A673 (cell line): ENCODE measurements at regions not wholly inside any gene's neighbourhood (a gene's known extent, or its start where the extent isn't known, plus 50 kb on each side); places are given as distances from the start of the nearest gene placed in this dataset.
A peak's percentile ranks its signal among the peaks of the same experiment; 100 is the strongest.

ENCODE experiments used
- BruUV-seq: library from RNA; stranded (reverse); fragments of 400-500 nt; replicated peaks from 2 replicates; lab custom pipeline; 2021; lab: Mats Ljungman, UMichigan
- CTCF ChIA-PET: fragments of 300-600 bp; sonication (Branson Sonifier 250); formaldehyde crosslinking; loops from one replicate; lab custom pipeline; 2022; ENCODE audit warnings: antibody characterized with exemption; lab: Charles Lee
- POLR2A ChIA-PET: fragments of 300-600 bp; sonication (Branson Sonifier 250); formaldehyde crosslinking; loops from one replicate; lab custom pipeline; 2022; ENCODE audit warnings: antibody characterized with exemption; ENCODE audit not compliant: low non-redundant PET; lab: Charles Lee
- DNase-seq: peaks from one replicate; pipeline ENCODE4 v3.0.0-alpha.2; 2015; ENCODE audit warnings: low spot score
- H3K27ac ChIP-seq: fragments of 200-600 bp; sonication (generic); 2 replicates; pipeline ENCODE4 v1.5.1; 2016; ENCODE audit warnings: mixed run types, low read depth, mild to moderate bottlenecking, mixed read lengths, antibody characterized with exemption, low read length; ENCODE audit not compliant: poor library complexity, severe bottlenecking
- H3K27me3 ChIP-seq: fragments of 200-600 bp; sonication (generic); replicated peaks from 2 replicates; pipeline ENCODE4 v1.6.1; 2017; ENCODE audit warnings: mixed run types, low read depth, mild to moderate bottlenecking, mixed read lengths, antibody characterized with exemption, low read length; ENCODE audit not compliant: insufficient read depth, poor library complexity
- H3K36me3 ChIP-seq: fragments of 200-600 bp; sonication (generic); 2 replicates; pipeline ENCODE4 v1.6.1; 2016; ENCODE audit warnings: mixed run types, mild to moderate bottlenecking, mixed read lengths, antibody characterized with exemption, low read length; ENCODE audit not compliant: insufficient read depth, poor library complexity, severe bottlenecking
- H3K4me1 ChIP-seq: fragments of 200-600 bp; sonication (generic); 2 replicates; pipeline ENCODE4 v1.6.1; 2017; ENCODE audit warnings: mixed run types, mild to moderate bottlenecking, mixed read lengths, antibody characterized with exemption, low read length; ENCODE audit not compliant: insufficient read depth, poor library complexity, severe bottlenecking
- H3K4me3 ChIP-seq: fragments of 200-600 bp; sonication (generic); 2 replicates; pipeline ENCODE4 v1.5.1; 2016; ENCODE audit warnings: low read depth, mixed run types, mild to moderate bottlenecking, mixed read lengths, low read length; ENCODE audit not compliant: poor library complexity, severe bottlenecking
- H3K9me3 ChIP-seq: fragments of 200-600 bp; sonication (generic); 2 replicates; pipeline ENCODE4 v1.6.1; 2016; ENCODE audit warnings: mixed run types, low read depth, mild to moderate bottlenecking, mixed read lengths, antibody characterized with exemption, low read length; ENCODE audit not compliant: poor library complexity, severe bottlenecking
- EZH2 ChIP-seq: fragments of 200-600 bp; sonication (generic); IDR thresholded peaks from 2 replicates; pipeline ENCODE4 v1.6.1; 2017; ENCODE audit warnings: borderline replicate concordance, low read depth, mild to moderate bottlenecking, mixed read lengths, antibody characterized with exemption, low read length; ENCODE audit not compliant: poor library complexity, severe bottlenecking
- intact Hi-C: fragments of 100-400 bp; cut with micrococcal nuclease; formaldehyde crosslinking; loops from one replicate; pipeline ENCODE4 v1.10.0; 2022; ENCODE audit not compliant: unreplicated experiment
- TF ChIP-seq, protein P1 (sequence below): fragments of 300-800, 200-600 bp; sonication (generic); conservative IDR thresholded peaks from 2 replicates; pipeline ENCODE4 v1.5.1; 2017; ENCODE audit warnings: low read depth, mild to moderate bottlenecking, antibody characterized with exemption, low read length, moderate library complexity, mixed read lengths

DNA sequence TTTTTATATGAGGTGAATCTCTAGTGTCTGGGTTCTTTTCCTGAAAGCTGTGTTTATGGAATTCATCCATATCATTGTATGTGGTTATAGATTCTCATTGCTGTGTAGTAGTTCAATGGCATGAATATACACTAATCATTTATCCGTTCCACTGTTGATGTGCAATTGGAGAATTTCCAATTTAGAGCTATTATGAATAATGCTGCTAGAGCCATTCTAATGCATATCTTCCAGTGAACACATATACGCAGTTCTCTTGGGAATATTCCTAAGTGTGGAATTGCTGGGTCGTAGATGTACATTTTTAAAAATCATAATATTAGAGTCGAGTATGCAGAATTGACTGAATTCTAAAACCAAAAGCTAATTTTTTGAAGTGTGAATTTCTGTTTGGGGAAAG, 327.5 kb upstream of the JAG1 start:
- Histone ChIP-seq H3K4me3 (no peak overlapping the region), H3K9me3 (no peaks in the 10 kb centered on the region), H3K27ac (no peak overlapping the region), H3K4me1 (no peaks in the 10 kb centered on the region), H3K27me3 (no peaks in the 10 kb centered on the region), H3K36me3 (no peaks in the 10 kb centered on the region)
- CTCF ChIA-PET: no interaction called here
- BruUV-seq: no TSS peak
- intact Hi-C loops: loop anchor here (5.0 to 10.0 kb wide), 2 partner anchors 273 to 329 kb away; partner anchors contain the start of gene JAG1
- POLR2A ChIA-PET: interaction anchor here (0.5 kb wide), 1 partner anchor 326 kb away, joined by 3 read pairs; no protein-coding TSS in a partner anchor
- TF ChIP-seq, protein P1, sequence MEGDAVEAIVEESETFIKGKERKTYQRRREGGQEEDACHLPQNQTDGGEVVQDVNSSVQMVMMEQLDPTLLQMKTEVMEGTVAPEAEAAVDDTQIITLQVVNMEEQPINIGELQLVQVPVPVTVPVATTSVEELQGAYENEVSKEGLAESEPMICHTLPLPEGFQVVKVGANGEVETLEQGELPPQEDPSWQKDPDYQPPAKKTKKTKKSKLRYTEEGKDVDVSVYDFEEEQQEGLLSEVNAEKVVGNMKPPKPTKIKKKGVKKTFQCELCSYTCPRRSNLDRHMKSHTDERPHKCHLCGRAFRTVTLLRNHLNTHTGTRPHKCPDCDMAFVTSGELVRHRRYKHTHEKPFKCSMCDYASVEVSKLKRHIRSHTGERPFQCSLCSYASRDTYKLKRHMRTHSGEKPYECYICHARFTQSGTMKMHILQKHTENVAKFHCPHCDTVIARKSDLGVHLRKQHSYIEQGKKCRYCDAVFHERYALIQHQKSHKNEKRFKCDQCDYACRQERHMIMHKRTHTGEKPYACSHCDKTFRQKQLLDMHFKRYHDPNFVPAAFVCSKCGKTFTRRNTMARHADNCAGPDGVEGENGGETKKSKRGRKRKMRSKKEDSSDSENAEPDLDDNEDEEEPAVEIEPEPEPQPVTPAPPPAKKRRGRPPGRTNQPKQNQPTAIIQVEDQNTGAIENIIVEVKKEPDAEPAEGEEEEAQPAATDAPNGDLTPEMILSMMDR: no peak
- TF ChIP-seq EZH2: no peak
- no peak for DNase-seq

DNA sequence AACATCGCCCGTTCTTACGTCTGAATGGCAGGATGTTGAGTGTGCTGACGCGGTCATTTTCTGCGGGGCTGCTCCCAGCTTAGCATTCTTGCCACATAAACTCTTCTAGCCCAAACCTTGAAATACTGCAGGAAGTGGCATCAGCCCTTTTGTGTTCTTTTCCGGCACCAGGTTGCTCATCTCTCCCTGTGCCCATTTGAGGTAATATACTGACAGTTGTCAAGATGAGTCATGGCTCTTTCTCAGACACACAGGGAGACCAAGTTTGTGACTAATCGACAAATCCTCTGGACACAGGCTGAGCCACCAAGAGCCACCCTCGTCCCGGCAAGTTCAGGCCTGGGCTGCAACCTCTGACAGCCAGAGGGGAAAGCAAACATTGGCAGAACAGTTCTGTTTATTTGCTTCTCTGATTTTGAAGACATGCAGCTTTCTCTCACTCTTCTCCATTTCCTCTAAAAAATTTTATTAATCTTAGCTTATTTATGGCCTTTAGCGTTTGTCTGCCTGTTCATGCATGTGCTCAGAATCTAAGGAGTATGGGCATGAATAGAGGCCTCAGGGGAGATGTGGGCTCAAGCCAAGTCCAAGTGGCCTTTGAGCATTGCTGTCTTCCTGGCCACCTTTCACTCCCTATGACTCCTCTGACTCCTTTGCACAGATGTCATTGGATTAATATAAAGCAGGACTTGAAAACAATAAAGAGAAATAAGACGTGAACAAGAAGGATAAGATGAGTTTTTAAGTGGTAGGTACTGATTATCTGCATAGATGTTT, 328.2 kb upstream of the JAG1 start:
- Histone ChIP-seq H3K36me3 (no peaks in the 10 kb centered on the region), H3K4me1 (no peaks in the 10 kb centered on the region), H3K27ac (no peak overlapping the region), H3K4me3 (no peak overlapping the region), H3K27me3 (no peaks in the 10 kb centered on the region), H3K9me3 (no peaks in the 10 kb centered on the region)
- DNase-seq: peak; percentile 74
- intact Hi-C loops: loop anchor here (5.0 to 10.0 kb wide), 2 partner anchors 273 to 330 kb away; partner anchors contain the start of gene JAG1
- ChIA-PET CTCF (no interaction called here), POLR2A (interaction anchor here (0.5 kb wide), 1 partner anchor 327 kb away, joined by 3 read pairs; no protein-coding TSS in a partner anchor)
- no TSS peak for BruUV-seq
- TF ChIP-seq, protein P1: no peak
- no peak for TF ChIP-seq EZH2

DNA sequence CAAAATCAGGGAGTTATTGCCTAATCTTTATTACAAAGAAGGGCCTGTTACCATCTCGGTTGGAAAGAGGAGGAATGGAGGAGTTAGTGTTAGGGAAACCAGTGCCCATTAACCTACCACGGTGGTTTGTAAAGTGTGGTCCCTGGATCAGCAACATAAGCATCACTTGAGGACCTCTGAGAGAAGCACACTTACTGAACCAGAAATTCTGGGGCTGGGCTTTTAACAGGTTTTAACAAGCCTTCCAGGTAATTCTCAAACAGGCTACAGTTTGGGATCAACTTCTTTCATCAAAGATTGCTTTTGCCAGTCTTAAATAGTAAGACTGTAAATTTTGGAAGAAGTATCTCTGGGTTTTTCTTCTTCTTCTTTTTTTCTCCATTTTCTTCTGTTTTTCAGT, 329.5 kb upstream of the JAG1 start:
- intact Hi-C loops: loop anchor here (5.0 to 10.0 kb wide), 2 partner anchors 271 to 331 kb away; partner anchors contain the start of gene JAG1
- DNase-seq: no peak
- H3K9me3 ChIP-seq: no peaks in the 10 kb centered on the region
- no peaks in the 10 kb centered on the region for H3K27me3 ChIP-seq
- H3K27ac ChIP-seq: no peak overlapping the region
- no TSS peak for BruUV-seq
- CTCF ChIA-PET: no interaction called here
- no peaks in the 10 kb centered on the region for H3K4me1 ChIP-seq
- H3K4me3 ChIP-seq: no peak overlapping the region
- POLR2A ChIA-PET: no interaction called here
- no peaks in the 10 kb centered on the region for H3K36me3 ChIP-seq
- TF ChIP-seq EZH2: no peak
- TF ChIP-seq, protein P1: no peak
